GM18498 (cell line): ENCODE measurements at regions not wholly inside any gene's neighbourhood (a gene's known extent, or its start where the extent isn't known, plus 50 kb on each side); places are given as distances from the start of the nearest gene placed in this dataset.
"Not testable (repeated sequence)": the region's sequence is repeated elsewhere in the genome, so short reads cannot be mapped to it uniquely, and the experiment has no call there.

Source experiments
- ATAC-seq: cut with Tn5 transposase; IDR thresholded peaks from one replicate; pipeline ENCODE4 v1.9.1; 2021; ENCODE audit warnings: mild to moderate bottlenecking, moderate library complexity; ENCODE audit not compliant: unreplicated experiment

- no peak for ATAC-seq
Observed at GRCh38 chr12:25682421-25682820, 129.3 kb upstream of the LMNTD1 start.

GRCh38 chr12:25684070-25684469 lies 131.0 kb upstream of the LMNTD1 start:
- ATAC-seq, result no peak

- ATAC-seq, result no peak
Observed at GRCh38 chr12:25686351-25686750, 133.3 kb upstream of the LMNTD1 start.

GRCh38 chr12:25687226-25687625 lies 134.1 kb upstream of the LMNTD1 start:
- ATAC-seq, result no peak

- ATAC-seq, result not testable (repeated sequence)
Observed at GRCh38 chr12:25688851-25689250, 135.8 kb upstream of the LMNTD1 start.

GRCh38 chr12:25689996-25690501 lies 137.0 kb upstream of the LMNTD1 start:
- no peak for ATAC-seq

- no peak for ATAC-seq
Observed at GRCh38 chr12:25690996-25691864, 138.1 kb upstream of the LMNTD1 start.

GRCh38 chr12:25691865-25692114 lies 138.7 kb upstream of the LMNTD1 start:
- ATAC-seq, result no peak

GRCh38 chr12:25692115-25693035 lies 139.3 kb upstream of the LMNTD1 start:
- ATAC-seq, result no peak

GRCh38 chr12:25694072-25694471 lies 141.0 kb upstream of the LMNTD1 start:
- ATAC-seq, result no peak

GRCh38 chr12:25695574-25695973 lies 142.5 kb upstream of the LMNTD1 start:
- no peak for ATAC-seq

GRCh38 chr12:25698772-25699171 lies 145.7 kb upstream of the LMNTD1 start:
- ATAC-seq, result no peak

- ATAC-seq, result no peak
Observed at GRCh38 chr12:25699454-25699853, 146.4 kb upstream of the LMNTD1 start.

- ATAC-seq, result no peak
Observed at GRCh38 chr12:25701290-25701689, 148.2 kb upstream of the LMNTD1 start.

GRCh38 chr12:25702553-25702952 lies 149.5 kb upstream of the LMNTD1 start:
- no peak for ATAC-seq

- no peak for ATAC-seq
Observed at GRCh38 chr12:25705261-25705660, 152.2 kb upstream of the LMNTD1 start.

- ATAC-seq, result not testable (repeated sequence)
Observed at GRCh38 chr12:25706646-25707045, 153.6 kb upstream of the LMNTD1 start.

- no peak for ATAC-seq
Observed at GRCh38 chr12:25707056-25707455, 154.0 kb upstream of the LMNTD1 start.

- ATAC-seq, result no peak
Observed at GRCh38 chr12:25708661-25709060, 155.6 kb upstream of the LMNTD1 start.

GRCh38 chr12:25710128-25710527 lies 157.0 kb upstream of the LMNTD1 start:
- ATAC-seq, result no peak

GRCh38 chr12:25710938-25711605 lies 158.0 kb upstream of the LMNTD1 start:
- ATAC-seq, result not testable (repeated sequence)
